NCI-H446 (cell line): ENCODE measurements at regions not wholly inside any gene's neighbourhood (a gene's known extent, or its start where the extent isn't known, plus 50 kb on each side); places are given as distances from the start of the nearest gene placed in this dataset.

Experiments used
- DNase-seq, 2 experiments: peaks; one replicate each; lab custom pipeline; 2025; lab: John Stamatoyannopoulos, UW

DNA sequence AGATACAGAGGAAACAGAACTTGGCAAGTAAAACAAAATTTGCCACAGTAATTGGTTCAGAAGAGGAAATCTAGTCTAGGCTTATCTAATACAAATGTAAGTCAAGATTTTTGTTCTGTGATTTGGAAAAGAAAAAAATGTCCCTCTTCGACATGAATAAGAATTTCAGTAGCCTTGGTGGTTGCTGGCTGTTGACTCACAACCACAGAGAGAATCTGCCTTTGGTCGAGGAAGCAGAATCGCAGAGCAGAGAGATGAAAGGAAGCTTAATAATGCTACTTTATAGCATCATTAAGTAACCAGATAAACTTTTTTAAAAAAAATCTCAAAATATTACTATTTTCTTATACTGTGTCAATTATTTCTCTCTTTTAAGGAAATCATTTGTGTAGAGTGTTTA lies 1096.6 kb downstream of the FLRT2 start:
- no peak for DNase-seq

DNA sequence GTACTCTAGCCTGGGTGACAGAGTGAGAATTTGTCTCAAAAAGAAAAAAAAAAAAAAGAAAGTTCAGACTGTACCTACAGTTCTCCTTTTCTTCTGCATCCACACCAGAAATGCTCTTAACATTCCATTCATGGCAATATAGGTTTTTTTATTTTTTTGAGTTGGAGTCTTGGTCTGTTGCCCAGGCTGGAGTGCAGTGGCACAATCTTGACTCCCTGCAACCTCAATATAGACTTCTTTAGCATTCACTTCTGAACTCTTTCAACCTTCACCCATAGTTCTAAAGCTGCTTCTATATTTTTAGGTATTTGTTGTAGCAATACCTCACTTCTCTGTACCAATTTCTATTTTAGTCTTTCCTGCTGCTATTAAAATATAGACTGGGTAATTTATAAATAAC lies 1095.7 kb downstream of the FLRT2 start:
- no peak for DNase-seq

DNA sequence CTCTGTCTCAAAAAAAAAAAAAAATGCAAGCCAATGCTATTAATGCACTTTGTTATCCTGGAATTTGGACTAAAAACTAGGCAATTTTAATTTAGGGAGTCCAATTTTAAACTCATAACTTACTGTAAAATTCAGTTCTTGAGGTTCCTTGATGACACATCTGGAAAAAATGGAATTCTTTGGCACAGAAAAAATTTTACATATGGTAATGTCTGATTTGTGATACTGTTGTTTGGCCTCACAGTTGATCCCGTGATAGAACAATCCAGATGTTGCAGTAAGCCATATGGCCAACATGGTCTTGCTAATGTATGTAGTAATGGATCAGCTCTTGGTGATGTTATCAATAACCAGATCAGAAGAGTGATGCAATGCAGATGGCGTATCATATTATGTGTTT lies 1089.8 kb downstream of the FLRT2 start:
- DNase-seq: no peak

DNA sequence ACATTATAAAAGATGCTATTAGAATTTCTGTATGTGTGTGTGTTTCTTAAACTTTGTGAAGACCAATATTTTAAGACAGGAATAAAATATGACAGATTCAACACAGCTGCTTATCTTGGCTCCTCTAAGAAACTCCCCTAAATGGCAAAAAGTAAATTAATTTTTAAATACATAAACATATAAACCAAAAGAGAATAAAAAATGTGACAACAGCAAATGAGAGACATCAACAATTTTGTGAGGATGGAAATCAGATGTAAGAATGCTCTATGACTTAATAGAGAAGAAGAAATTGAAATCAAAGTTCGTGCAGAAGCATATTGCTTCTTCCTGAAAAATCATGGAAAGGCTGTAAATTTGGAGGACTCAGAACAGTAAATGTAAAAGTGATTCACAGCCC lies 1083.8 kb downstream of the FLRT2 start:
- no peak for DNase-seq

DNA sequence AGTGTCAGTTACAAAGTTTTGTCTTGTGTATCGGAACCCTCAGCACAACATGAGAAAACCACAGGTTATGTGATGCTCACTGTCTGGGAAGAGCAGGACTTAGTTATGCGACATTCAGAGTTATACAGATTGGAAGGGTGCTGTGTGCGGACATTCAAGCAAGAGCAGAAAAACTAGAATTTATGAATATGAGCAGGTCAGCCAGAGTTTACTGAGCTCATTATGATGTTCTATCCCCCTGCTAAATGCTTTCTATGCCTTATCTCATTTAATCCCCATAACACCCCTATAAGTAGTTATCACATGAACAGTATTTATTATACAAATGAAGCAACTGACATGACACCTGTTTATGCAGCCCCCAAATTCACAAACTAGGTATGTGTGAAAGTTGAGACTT lies 1083.2 kb downstream of the FLRT2 start:
- no peak for DNase-seq

DNA sequence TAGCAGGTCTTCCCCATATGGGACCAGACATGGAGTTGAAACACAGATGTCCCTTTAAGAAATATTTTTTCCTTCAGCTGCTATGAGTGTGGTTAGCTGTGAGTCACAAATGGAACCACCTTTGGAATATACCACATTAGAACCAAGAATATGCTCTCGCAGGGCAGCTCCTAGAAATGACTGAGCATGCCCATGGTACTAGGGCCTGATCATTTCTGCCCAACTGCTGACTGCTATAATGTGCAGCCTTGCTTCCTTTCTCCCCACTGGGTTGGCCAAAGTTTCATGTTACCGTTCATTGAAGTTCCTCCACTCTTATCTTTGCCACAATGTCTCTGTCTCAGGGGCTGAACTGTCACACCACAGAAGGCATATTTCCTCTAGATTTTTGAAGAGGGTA lies 1074.6 kb downstream of the FLRT2 start:
- DNase-seq: no peak

DNA sequence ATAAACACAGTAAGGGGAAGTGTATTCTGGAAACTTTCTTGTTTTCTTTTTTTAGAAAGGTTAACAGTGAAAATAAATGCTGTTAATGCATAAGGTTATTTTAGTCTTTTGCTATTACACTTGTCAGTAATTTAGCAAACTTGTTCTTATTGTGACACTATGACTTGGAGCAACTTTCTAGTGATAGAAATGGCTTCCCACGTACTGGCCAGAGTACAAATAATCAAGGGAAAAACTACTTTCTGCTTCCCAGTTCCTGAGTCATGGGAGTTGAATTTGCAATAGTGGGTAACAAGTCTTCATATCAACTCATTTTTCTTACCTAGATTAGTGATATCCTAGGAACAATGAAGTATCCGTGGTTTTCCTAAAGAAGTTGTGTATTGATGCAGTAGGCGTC lies 1072.3 kb downstream of the FLRT2 start:
- no peak for DNase-seq

DNA sequence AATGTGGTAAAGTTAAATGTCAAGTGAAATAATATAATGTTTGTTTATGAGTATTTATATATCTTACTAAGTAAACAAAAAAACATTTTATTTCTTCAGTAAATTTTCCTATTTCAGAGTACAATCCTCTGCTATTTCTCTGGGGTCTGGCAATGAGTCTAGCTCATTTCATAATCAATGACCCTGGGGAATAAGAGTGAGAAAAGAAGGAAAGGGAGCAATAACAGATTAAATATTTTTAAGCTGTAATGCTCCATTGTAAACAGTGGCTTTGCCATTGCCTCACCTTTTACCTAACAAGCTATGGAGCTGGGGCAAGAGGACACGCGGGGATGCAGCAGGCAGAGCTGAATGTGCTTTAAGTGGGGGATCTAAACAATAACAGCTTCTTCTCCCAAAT lies 1071.9 kb downstream of the FLRT2 start:
- no peak for DNase-seq

DNA sequence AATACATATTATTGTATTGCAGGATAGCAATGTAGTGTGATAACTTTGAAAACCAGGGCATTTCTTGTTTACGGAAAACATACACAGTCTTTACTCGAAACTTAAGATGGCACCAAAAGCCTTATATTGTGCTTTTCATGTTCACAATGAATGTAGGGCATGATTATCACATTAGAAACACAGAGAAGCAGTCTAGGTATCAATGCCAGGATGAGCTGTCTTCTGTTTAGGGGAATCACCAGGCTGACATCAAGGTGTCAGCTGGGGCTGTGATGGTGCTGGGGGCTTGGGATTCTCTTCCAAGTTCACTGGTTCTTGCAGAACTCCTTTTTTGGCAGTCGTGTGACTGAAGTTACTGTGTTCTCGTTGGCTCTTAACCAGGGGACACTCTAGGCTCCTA lies 1067.3 kb downstream of the FLRT2 start:
- DNase-seq: no peak

DNA sequence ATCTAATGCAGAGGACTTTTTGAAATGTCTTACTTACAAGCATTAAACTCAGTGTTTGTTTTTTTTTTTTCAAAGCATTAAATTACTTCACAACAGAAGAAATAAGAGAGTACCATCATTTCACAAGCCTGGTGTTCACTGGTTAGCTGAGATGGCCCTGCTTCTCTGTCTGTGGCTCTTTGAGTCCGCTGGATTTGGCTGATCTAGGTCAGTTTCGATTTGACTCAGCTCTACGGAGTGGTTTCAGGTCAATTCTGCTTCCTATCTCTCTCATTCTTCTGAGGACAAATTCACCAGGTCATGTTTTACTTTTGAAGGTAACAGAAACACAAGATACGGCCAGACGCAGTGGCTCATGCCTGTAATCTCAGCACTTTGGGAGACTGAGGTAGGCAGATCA lies 1066.1 kb downstream of the FLRT2 start:
- DNase-seq: no peak

DNA sequence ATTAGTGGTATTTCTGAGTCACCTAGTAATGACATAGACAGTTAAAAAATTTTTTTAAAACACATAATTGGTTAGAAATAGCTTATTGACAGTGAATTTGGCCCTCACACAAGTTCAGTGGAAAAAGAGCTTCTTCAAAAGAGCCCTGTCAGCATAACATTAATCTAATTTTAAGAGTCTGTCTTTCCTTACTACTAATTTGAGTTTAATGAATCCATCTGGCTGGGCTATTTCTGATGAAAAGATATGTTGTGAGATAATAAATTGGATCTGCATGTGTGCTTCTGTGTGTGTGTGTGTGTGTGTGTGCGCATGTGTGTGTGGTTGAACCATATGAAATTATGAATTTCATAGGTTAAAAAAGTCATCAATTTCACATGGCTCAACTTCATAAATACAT lies 1045.2 kb downstream of the FLRT2 start:
- DNase-seq: no peak

DNA sequence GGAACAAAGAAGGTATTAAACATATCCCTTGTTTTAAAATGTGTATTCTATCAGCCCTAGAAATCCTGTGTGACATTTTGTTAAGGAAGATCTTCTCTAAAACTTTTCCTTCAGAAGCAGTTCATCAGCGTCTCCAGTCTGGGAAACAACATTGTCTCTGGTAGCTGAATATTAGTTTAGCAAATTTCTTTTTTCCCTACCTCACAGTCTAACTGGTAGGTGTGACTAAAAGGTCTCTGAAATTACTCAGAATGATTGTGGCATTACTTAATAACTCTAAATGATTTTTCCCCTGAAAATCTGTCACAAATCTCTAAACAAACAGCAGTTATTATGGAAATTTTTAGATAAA lies 1044.8 kb downstream of the FLRT2 start:
- DNase-seq: no peak

DNA sequence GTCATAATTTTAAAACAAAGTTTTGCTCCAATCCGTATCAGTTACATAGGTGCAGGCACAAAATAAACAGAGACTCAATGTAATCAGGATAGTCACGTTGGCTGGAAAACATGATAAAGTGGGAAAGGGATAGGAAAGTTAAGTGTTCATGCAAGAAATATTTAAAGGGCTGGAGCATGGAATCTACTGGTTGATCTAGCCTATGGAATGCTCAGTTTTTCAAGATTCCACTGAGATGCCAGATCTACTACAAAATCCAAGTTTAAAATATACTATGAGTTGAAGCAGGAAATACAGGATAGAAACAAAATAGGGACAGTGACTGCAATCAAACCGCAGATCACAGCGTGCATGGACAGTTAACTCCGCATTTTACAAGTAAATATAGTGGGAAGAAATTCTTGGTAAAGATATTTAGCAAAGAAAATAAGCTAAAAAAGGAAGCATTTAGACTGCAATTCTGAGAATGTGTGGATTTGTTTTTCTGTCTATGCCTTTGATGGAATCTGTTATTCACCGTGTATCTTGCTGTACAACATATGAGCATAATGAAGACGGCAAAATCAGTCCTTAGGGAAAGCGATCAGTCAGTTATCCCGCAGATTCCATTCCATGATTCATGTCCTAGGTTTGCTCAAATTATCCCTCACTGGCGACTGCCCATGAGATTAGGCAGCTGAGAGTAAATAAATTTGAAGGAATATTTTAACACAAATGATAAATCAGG lies 1044.3 kb downstream of the FLRT2 start:
- DNase-seq: no peak

DNA sequence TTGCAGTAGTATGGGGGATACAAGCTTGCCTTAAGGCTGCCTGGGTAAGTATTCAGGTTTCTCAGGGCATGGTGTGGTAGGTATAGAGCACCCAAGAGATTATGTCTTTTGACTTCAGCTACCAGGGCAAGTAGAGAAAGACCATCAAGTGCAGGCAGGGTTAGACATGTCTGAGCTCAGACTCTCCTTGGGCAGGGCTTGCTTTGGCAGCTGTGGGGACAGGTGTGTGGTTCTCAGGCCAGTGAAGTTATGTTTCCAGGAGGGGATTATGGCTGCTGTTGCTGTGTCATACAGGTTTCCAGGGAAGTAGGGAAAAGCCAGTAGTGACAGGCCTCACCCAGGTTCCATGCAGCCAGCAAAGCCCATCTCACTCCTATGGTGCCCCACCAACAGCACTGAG lies 1040.4 kb downstream of the FLRT2 start:
- DNase-seq: no peak

DNA sequence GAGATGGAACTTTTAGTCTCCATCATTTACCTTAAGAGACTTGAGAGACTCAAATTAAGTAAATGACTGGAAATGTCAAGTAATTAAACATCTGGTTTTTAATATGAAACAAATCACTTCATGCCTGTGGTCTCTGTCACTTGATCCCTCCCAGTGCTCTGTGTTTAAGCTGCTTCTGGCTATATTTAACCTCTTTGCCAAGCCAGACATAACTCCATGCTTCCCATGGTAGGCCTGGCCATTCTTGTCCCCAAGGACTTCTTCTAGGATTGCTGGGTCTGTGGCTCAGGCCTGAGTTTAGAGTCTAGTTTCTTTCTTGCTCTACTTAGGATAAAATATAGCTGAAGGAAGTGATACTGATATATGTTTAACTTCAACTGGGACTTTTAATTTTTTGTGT lies 1013.6 kb downstream of the FLRT2 start:
- no peak for DNase-seq

DNA sequence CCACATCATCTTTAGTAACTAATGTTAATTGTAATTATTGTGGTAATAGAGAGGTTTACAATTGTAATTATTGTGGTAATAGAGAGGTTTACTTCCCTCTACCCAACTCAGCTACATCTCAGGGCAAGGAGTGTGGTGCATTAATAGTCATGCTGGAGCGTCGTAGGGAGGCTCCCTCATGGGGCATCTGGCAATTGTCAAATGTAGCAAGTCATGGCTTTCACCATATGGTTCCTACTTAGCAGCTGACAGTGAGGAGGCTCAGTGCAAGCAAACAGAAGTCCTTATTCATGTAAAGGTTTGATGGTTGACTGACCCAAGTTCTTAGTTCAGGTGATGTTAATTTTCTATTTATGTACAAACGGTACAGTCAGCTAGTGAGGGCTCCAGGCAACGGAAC lies 1012.0 kb downstream of the FLRT2 start:
- DNase-seq: no peak

DNA sequence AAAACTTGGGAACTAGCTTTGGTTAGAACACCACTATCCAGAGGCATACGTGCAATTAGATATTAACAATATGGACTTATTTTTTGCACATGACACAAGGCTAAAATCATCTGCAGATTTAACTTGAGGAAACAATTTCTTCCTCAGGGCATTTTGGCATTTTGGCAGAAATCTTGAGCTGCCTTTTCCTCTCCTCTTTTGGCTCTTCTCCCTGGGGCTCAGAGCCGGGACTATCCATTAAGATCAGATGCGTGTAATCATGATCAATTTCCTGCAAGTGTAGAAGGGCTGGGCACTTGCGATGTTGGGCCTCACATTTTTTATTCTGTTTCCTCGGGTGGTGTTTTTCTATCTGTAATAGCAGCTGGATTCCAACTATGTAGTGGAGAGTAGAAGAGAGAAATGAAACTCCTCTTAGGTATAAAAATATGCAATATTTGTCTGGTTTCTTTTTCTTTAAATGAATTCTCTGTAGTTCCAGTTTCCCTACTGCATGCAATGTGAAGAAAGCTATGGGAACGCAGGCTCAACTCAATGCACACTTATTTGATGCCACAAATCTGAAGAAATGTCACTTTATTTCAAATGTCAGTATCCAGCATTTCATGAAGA lies 1010.8 kb downstream of the FLRT2 start:
- DNase-seq: no peak

DNA sequence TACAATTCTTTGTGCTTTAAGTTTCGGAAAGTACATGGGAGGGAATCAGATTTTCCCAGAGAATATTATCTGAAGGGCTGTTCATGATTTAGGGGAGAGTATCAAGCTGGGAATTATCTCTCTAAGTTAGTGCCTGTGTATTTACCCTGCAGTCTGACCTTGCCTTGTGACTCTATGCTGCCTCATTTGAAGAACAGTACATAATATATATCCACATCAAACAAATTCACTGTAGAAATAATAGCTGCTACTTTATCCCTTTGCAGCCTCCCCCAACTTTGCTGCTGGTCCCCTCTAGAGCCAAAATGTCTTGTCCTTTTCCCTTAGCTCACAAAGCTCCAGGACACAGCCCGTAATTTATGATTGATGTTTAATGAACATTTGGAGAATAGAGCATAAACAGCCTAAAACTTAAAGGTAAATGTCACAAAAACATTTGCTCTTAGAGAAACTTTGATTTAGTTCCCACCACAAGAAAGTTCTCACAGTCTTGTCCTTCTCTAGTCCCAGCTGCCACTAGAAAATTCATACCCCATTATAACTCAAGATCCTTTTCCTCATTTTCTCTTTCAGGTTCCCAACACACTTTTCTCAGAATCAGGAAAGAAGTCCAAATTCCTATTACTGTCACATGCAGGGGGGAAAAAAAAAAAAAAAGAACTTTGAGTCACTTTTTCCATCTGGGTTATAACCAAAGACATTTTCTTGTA lies 1009.6 kb downstream of the FLRT2 start:
- no peak for DNase-seq

DNA sequence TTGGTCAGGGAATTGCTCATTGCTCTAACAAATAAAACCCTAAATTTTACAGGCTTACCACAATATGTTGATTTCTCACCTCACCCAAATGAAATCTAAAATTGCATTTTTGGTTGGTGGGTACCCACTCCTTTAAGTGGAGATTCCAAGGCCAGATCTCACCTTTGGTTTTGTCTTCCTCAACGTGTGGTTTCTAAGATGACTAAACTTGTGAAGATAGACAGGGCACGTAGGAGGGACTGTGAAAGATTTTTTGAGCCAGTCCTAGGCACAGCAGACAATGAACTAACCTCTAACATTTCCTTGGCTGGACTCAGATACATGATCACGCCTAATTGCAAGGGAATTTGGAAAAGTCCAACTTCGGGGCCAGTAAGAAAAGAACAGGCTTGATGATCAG lies 1003.9 kb downstream of the FLRT2 start:
- DNase-seq: no peak

DNA sequence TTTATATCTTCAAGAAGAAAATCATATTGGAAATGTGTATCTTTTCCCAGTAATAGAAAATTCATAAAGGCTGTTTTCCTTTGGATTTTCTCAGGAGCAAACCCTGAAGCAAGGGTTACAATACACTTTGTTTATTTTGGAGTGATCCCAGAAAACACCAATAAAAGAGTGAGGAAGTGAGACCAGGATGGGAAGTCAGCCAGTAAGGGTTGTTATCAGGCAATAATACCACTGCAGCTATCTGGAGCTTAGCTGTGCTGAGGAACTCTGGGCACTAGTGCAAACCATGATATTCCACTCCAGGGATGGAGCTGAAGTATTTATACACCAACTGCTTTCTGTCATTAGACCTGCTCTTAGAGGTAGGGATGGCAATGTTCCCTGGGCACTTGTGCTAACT lies 1002.3 kb downstream of the FLRT2 start:
- DNase-seq: no peak

DNA sequence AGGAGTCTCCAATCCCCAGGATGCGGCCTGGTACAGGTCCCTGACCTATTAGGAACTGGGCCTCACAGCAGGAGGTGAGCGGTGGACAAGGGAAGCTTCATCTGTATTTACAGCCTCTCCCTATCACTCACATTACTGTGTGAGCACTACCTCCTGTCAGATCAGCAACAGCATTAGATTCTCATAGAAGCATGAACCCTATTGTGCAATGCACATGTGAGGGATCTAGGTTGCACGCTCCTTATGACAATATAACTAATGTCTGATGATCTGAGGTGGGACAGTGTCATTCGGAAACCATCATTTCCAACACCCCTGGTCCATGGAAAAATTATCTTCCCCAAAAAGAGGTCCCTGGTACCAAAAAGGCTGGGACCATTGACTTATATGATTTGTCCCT lies 1000.5 kb downstream of the FLRT2 start:
- no peak for DNase-seq

DNA sequence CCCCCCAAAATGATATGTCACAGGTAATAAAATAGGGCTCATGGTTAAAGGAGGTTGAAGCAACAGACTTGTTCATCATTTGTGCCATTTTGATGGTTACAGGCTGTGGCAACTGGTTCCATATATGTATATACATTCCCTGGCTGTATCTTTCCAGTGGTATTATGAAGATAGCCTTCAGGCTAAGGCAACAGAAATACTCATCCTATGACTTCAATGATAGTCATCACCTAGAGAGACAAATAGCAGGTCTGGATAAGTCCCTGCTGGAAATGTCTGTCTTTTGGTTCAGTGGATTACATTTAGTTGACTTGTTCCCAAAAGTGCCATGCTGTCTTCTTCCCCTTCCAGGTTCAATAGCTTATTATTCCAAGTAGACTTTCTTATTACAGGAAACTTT lies 997.4 kb downstream of the FLRT2 start:
- no peak for DNase-seq

DNA sequence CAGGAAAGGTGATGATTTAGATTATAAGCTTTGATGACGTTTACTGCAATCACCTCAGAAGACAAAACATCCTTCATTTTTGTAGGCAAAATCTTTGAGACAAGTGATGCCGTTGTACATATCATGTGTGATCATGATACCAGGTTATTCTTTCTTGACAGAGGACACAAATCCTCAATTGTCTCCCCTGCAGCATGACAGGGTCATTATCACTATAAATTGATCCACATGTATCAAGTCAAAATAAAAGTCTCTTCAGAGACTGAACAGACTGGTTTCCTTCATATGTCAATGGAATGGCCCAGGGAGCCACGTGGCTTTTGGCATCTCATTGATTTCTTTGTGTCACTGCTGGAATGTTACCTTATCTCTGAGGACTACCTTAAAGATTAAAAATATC lies 995.7 kb downstream of the FLRT2 start:
- DNase-seq: no peak

DNA sequence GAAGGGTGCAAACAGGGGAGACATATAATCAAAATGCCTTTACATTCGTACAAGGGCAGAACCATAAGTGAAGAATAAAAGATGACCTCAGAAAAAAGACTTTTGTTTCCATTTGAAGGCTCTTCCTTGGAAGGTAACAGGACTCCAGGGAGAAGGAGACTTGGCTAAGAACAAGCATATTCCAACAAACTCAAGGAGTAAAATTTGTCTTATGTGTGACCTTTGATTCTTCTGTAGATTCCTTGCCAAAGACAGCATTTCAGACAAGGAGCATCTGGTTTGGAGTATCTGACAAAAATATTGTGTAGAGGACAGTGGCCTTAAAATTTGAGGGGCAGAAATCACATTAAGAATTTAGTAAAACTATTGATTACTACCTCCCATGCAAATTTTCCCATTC lies 991.9 kb downstream of the FLRT2 start:
- DNase-seq: no peak
